CD4-positive, alpha-beta T cell (primary cell): ENCODE measurements at regions not wholly inside any gene's neighbourhood (a gene's known extent, or its start where the extent isn't known, plus 50 kb on each side); places are given as distances from the start of the nearest gene placed in this dataset.

Experiments
- ATAC-seq: fragments of 200-7000 bp; cut with Tn5 transposase; one replicate; pipeline ENCODE4 v1.10.0; 2022; ENCODE audit warnings: mild to moderate bottlenecking; ENCODE audit not compliant: poor library complexity
- CTCF ChIA-PET: fragments of 350-600 bp; sonication (Branson Sonifier 250); formaldehyde crosslinking; loops from one replicate; lab custom pipeline; 2021; ENCODE audit warnings: antibody characterized with exemption, inconsistent platforms; lab: Charles Lee
- POLR2A ChIA-PET: fragments of 350-600 bp; sonication (Branson Sonifier 250); formaldehyde crosslinking; loops from one replicate; lab custom pipeline; 2021; ENCODE audit warnings: antibody characterized with exemption, inconsistent platforms; lab: Charles Lee
- DNase-seq, 14 experiments: peaks; one replicate each; pipeline ENCODE4 v3.0.0-alpha.2; 2013 to 2020; ENCODE audit warnings: mixed read lengths in 2 of 14
- H3K27ac ChIP-seq, 2 donors: one replicate each; pipeline versions ENCODE4 v1.5.1 to v1.7.0; 2013; ENCODE audit warnings: low read length in 2 of 2, low read depth in 1 of 2, mild to moderate bottlenecking in 1 of 2
- H3K27me3 ChIP-seq, 2 experiments: 1 replicate in 1 of 2; 2 replicates in 1 of 2; pipeline versions ENCODE4 v1.6.1 to v1.7.0; 2013; ENCODE audit warnings: low read length in 2 of 2, control low read depth in 1 of 2, mild to moderate bottlenecking in 1 of 2, moderate library complexity in 1 of 2; ENCODE audit not compliant: insufficient read depth in 2 of 2, control insufficient read depth in 1 of 2
- H3K36me3 ChIP-seq: one replicate; pipeline ENCODE4 v1.6.1; 2013; ENCODE audit warnings: low read length, control low read depth; ENCODE audit not compliant: insufficient read depth
- H3K4me1 ChIP-seq: one replicate; pipeline ENCODE4 v1.6.1; 2013; ENCODE audit warnings: low read length, control low read depth; ENCODE audit not compliant: insufficient read depth
- H3K4me3 ChIP-seq: one replicate; pipeline ENCODE4 v1.5.1; 2013; ENCODE audit warnings: mild to moderate bottlenecking, low read length, moderate library complexity
- H3K9me3 ChIP-seq, 2 experiments: 1 replicate in 1 of 2; 2 replicates in 1 of 2; pipeline versions ENCODE4 v1.6.1 to v1.7.0; 2013; ENCODE audit warnings: low read length in 2 of 2, mild to moderate bottlenecking in 2 of 2, control low read depth in 1 of 2, moderate library complexity in 1 of 2; ENCODE audit not compliant: control insufficient read depth in 1 of 2, insufficient read depth in 1 of 2
- H3K27ac Mint-ChIP-seq: one replicate; pipeline ENCODE4 v1.8.0; 2020; ENCODE audit warnings: mixed read lengths
- H3K27me3 Mint-ChIP-seq: one replicate; pipeline ENCODE4 v1.8.0; 2021; ENCODE audit warnings: mixed read lengths
- H3K36me3 Mint-ChIP-seq: one replicate; pipeline ENCODE4 v1.8.0; 2021; ENCODE audit warnings: low read depth, mixed read lengths
- H3K4me1 Mint-ChIP-seq: one replicate; pipeline ENCODE4 v1.8.0; 2021; ENCODE audit warnings: low read depth, mixed read lengths
- H3K4me3 Mint-ChIP-seq: one replicate; pipeline ENCODE4 v1.8.0; 2020; ENCODE audit warnings: mild to moderate bottlenecking, mixed read lengths
- H3K9me3 Mint-ChIP-seq: one replicate; pipeline ENCODE4 v1.8.0; 2020; ENCODE audit warnings: mixed read lengths
- CTCF ChIP-seq: fragments of 200-600 bp; IDR thresholded peaks from one replicate; pipeline ENCODE4 v1.8.0; 2022; ENCODE audit warnings: antibody characterized with exemption, mild to moderate bottlenecking
- intact Hi-C, 2 experiments: fragments of 100-400 bp; cut with DNase I in 1 of 2; cut with micrococcal nuclease in 1 of 2; formaldehyde crosslinking; loops; one replicate each; pipeline versions ENCODE4 v1.15.1 to v1.9.0; 2023 to 2025; cut with DNase I, micrococcal nuclease

- no peaks in the 10 kb centered on the region for H3K27me3 Mint-ChIP-seq
- H3K4me1 ChIP-seq = no peaks in the 10 kb centered on the region
- H3K4me3 Mint-ChIP-seq = no peak overlapping the region
- peaks cover 6% of the 10 kb centered on the region for H3K9me3 Mint-ChIP-seq
- no peaks in the 10 kb centered on the region for H3K36me3 ChIP-seq
- POLR2A ChIA-PET = no interaction called here
- H3K36me3 Mint-ChIP-seq = no peaks in the 10 kb centered on the region
- intact Hi-C loops = no loop called here
- H3K9me3 ChIP-seq = peaks cover 4 to 5% of the 10 kb centered on the region in 2 experiments
- DNase-seq = no peak
- no peak overlapping the region for H3K27ac ChIP-seq
- TF ChIP-seq CTCF = no peak
- no peak overlapping the region for H3K4me3 ChIP-seq
- CTCF ChIA-PET = no interaction called here
- no peaks in the 10 kb centered on the region for H3K27me3 ChIP-seq
- H3K27ac Mint-ChIP-seq = no peak overlapping the region
- H3K4me1 Mint-ChIP-seq = no peaks in the 10 kb centered on the region
- ATAC-seq = no peak
Measured at GRCh38 chr12:115255962-115256361, 572.0 kb upstream of the TBX3 start.

- ATAC-seq (no peak), DNase-seq (no peak)
- peaks cover 4 to 5% of the 10 kb centered on the region in 2 experiments for H3K9me3 ChIP-seq
- no peaks in the 10 kb centered on the region for H3K36me3 ChIP-seq
- no peak overlapping the region for H3K4me3 ChIP-seq
- Mint-ChIP-seq H3K9me3 (peaks cover 6% of the 10 kb centered on the region), H3K4me3 (no peak overlapping the region), H3K36me3 (no peaks in the 10 kb centered on the region), H3K4me1 (no peaks in the 10 kb centered on the region), H3K27ac (no peak overlapping the region), H3K27me3 (no peaks in the 10 kb centered on the region)
- ChIA-PET POLR2A (no interaction called here), CTCF (no interaction called here)
- TF ChIP-seq CTCF = no peak
- intact Hi-C loops = no loop called here
- H3K4me1 ChIP-seq = no peaks in the 10 kb centered on the region
- no peaks in the 10 kb centered on the region for H3K27me3 ChIP-seq
- no peak overlapping the region for H3K27ac ChIP-seq
Measured at GRCh38 chr12:115255257-115255656, 571.3 kb upstream of the TBX3 start.

- Mint-ChIP-seq H3K4me1 (no peaks in the 10 kb centered on the region), H3K4me3 (no peak overlapping the region), H3K27ac (no peak overlapping the region), H3K36me3 (no peaks in the 10 kb centered on the region), H3K9me3 (peaks cover 6% of the 10 kb centered on the region), H3K27me3 (no peaks in the 10 kb centered on the region)
- ATAC-seq = no peak
- Histone ChIP-seq H3K27ac (no peak overlapping the region), H3K36me3 (no peaks in the 10 kb centered on the region), H3K4me1 (no peaks in the 10 kb centered on the region), H3K4me3 (no peak overlapping the region), H3K9me3 (peaks cover 3 to 4% of the 10 kb centered on the region in 2 experiments), H3K27me3 (no peaks in the 10 kb centered on the region)
- CTCF ChIA-PET = no interaction called here
- POLR2A ChIA-PET = no interaction called here
- no peak for TF ChIP-seq CTCF
- DNase-seq = no peak
- intact Hi-C loops = no loop called here
Measured at GRCh38 chr12:115253049-115253448, 569.1 kb upstream of the TBX3 start.
